HG02852 (cell line): ENCODE measurements at regions not wholly inside any gene's neighbourhood (a gene's known extent, or its start where the extent isn't known, plus 50 kb on each side); places are given as distances from the start of the nearest gene placed in this dataset.

Experiments used
- ATAC-seq: cut with Tn5 transposase; IDR thresholded peaks from one replicate; pipeline ENCODE4 v1.9.1; 2021; ENCODE audit warnings: mild to moderate bottlenecking, moderate library complexity; ENCODE audit not compliant: unreplicated experiment

DNA sequence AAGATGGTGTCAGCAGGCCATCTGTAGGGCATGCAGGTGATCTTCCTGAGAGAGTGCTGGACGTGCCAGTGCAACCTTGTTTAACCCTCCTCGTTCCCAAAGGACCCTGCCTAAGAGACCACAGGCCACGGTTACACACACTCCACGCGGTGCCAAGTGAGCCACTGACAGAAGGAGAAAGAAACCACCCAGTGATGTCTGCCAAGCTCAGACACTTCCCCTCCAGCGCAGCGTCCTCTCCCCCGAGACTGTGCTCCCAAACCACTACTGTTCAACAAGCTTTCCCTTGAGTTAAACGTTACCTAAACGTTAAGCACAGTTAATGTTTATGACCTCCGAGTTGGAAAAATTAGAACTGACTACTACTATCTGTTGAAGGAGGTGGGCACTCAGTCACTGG is 119.1 kb upstream of the NCK2 start:
- no peak for ATAC-seq

DNA sequence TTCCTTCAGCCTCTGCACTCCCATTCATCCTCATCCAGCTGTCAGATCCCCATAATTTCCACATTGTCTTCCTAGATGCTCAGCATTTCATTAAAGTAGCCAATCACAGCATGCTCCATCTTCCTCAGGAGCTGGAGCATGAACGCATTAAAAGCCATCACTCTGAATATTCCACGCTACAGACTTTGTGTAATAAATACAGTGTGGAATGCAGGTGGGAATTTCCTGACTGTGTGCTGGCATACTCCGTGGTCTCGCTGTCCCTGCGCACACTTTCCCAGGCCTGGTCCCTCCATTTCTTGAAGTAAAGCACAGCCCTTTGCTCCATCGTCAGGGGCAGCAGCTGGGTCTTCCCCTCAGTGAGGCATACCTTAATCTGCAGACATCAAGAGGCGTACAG is 123.7 kb upstream of the NCK2 start:
- no peak for ATAC-seq

DNA sequence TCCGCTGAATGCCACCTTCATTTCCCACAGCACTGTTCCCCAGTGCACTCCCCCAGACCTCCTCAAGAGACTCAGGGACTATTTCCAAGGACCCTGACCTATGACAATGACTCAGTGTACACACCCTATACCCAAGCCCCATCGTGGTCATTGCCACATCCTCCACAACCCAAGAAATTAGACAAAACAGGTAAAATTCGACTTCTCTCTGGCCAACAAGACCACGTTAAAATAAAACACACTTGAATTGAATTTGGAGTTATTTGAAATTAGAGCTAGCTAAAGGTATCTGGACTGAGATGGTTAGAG is 126.4 kb upstream of the NCK2 start:
- ATAC-seq: no peak

DNA sequence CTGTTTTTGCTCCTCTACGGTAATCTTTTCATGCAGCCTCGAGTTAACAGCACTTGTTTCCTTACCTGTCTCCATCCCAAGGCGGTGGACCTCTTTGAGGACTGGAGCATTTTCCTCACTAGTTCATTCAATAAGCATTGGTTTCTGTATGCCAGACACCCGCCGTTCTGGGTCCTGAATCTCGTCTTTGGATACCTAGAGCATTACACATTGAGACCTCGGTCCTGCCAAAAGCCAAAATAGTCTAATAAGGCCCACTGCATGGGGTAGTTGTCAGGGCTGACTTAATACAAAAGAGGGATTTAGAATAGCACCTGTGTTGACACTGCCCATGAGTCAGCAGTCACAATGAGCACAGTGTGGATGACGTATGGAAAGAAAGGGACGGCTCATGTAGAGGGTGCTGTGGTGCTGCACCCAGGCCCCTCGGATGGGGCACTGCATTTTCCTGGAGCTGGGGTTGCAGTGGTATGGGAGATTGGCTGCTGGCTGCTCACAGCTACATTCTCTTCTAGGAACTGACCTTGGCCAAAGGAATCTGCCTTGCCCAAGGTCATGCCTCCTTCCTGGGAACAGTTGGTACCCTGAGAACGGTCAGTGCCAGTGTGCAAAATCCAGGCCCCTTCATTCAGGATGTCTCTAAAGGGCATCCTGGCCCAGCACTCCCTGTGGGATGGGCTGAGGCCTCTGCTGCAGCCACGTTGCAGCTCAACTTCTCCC is 126.9 kb upstream of the NCK2 start:
- no peak for ATAC-seq

DNA sequence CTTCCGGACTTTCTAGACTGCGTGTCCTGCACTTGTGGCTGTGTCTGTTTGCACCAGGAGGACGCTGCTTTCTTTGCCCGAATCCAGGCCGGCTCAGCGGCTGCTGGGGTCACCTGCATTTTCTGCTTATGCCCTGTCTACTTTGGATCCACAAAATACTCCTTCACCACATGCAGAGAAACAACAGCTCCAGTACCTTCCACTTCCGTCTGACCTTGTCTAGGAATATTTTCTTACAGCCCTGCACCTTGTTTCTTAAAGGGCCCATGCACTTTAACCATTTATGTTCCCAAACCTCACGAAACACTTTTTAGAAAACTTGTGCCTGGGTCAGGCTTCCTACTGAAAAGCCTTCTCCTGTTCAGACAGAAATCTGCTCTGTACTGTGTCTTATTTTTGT is 129.4 kb upstream of the NCK2 start:
- no peak for ATAC-seq

DNA sequence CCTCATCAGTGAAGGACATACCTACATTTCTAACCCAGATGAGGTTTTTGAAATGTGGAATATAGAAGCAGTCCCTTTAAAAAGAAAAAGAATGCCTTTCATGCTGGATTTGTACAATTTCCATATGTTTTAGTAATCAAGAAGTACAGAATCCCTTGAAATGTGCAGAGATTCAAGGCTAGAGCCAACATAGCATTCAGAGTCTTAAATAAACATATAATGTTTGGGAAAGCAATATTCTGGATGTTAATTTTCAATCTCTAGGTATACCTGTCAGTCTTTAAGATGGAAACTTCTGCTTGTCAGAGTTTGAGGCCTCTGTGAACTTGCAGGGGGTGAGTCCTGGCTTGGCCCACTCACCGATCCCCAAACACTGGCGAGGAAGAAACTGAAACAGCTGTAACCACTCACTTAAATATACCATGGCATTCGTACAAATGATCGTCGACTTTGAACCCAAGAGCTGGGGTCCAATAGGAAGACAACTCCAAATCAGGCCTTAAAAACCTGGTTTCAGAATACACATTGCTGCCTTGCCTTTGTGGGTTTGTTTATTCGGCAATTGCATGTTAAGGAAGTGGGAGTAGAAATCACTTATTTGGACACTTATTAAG is 132.8 kb upstream of the NCK2 start:
- no peak for ATAC-seq

DNA sequence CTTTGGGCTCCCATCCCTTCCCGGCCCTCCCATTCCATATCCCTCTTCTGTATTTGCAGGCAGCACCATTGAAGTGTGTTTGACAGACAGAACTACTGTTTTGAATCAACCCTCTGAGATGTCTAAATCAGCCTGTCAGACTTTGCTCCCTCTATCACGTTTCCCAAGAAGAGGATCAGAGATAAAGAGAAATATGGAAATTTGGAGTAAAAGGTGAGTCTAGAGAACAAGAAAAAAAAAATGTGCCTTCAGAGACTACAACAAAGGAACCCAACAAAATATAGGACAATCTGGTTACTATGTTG is 133.4 kb upstream of the NCK2 start:
- ATAC-seq: no peak

DNA sequence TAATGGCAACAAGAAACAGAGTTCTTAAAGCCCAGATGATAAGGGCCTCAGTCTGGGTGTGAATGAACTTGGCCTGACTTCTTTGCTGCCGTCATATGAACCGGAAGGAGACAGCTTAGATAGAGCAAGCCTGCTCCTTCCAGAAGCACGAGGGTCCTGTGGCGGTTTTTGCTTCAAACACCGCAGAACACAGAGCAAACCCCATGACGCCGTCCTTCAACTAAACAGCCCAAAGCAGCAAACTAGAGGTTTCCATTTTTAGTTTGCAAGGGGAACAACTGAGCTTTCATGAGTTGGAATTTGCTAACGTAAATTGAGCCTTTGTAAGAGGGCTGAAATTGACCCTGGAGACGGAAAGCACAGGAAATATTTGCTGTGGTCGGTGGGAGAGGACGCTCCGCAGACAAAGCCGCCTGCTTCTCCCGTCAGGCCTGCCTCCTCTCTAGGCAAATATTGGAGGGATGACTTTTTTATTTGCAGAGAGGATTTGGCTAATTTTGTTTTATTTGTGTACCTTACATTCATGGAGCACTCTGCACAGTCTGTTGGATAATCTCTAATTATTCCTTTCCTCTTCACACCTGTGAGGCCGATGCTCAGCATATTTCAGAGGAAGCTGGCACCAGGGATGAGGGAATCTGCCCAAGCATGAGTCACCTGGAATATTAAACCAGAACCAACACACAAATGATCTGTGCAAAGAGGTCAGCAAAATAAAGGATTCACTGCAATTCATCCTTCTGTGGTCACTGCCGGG is 134.0 kb upstream of the NCK2 start:
- no peak for ATAC-seq

DNA sequence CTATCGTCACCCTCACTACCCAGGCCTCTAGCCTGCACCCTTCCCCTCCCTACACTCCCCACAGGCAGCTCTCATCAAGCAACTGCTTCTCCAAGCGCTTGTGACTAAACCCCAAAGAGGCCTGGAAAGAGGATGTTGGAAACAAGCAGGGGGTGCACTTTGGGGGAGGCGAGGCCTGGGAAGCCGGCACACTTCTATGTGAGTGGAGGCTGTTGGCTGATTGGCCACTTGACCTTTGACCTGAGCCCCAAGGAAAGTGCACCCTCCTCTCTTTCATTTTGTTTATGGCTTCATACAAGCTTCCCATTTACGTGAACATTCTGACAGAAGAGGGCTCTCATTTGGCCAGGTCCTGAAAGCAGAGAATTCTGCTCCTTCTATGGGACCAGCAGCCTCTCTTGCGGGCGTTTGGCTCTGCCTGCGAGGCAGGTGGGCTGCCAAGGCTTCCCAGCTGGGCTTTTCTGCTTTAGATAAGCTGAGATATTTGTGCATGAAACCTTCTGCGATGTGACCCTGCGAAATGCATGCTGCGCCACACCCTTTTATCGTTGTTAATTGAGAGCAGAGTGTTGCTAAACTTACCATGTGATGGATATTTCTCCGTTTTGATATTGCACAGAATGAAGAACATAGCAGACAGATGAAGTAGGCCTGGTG is 134.8 kb upstream of the NCK2 start:
- ATAC-seq: no peak

DNA sequence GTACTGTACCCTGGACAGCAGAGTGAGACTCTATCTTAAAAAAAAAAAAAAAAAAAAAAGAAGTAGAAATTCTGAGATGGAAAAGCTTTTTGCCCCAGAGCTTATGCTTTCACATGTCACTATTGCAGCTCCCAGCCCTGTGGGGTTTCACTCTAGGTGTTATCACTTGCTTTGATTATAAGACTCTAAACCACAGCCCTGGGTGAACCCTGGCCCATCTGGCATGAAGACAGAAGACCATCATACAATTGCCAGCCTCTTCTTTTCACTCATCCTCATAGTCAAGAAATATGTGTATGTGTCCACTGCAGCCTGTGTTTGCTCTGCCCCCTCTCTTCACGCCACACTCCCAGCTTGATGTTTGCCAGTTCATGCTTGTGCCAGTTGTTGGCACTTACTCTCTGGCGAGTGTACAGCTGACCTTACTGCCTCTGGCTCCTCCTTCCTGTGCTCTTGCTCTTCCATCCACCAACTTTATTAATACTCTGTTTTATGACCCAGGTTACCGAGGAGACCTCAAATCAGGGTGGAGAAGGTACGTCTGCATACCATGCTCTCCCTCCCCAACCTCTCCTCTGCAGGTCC is 136.7 kb upstream of the NCK2 start:
- no peak for ATAC-seq

DNA sequence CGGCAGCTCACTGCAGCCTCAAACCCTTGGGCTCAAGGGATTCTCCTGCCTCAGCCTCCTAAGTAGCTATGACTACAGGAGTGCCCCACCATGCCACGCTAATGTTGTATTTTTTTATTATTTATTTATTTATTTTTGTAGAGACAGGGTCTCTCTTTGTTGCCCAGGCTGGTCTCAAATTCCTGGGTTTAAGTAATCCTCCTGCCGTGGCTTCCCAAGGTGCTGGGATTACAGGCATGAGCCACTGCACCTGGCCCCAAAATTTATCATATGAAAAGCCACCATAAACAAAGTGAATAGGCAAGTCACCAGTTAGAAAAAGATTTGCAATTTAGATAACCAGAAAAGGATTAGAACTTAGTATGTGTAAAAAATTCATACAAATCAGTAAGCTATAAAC is 138.6 kb upstream of the NCK2 start:
- ATAC-seq: no peak

DNA sequence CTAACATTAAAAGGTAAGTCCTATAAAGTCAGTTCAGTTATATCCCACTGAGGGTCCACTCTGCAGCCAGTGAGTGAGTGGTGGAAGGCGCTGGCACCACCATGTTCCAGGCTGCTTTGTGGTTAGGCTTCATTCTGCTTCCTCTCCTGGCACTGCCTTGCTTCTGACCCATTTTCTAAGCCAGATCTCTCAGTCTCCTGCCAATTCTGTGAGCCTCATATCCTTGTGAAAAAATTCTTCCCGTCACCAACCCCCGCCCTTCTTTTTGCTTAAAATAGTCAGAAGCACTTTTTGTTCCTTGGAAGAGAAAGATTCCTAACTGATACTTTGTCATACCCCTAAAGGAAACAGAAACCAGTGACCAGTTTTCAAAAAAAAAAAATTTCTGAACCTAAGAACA is 139.8 kb upstream of the NCK2 start:
- no peak for ATAC-seq

DNA sequence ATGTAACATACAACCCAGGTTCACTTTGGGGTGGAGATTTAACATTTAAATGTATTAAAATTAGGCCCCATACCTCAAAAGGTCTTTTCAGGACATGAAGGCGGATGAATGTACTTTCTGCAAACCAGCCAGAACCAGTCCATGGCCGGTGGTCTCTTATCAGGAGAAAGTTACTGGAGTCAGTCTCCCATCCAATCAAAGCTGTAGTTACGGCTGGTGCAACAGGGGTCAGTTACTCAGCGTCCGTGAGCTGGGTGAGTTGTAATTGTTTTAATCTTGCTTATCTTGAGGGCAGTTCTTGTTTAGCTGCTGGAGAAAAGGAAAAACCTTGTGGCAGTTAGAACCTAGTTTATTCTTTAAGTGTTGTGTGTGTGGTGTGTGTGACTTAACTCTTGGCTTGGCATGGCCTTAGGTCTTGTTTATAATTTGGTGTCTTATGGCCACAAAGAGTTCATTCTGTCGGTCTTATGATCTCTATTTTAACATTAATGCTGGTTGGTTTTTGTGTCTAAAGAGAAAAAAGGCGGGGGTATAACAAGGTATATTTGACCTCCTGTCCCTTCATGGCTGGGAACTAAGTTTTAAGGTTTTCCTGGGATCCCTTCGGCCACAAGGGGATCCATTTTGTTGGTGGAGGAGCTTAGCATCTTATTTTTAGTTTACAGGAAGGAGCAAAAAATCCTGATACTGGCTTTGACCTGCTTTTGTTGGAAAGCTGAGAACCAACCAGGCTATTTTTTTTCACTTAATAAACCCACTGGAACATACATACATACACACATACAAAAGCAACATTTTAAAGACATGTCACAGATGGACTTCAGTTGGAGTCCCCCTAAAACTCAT is 143.5 kb upstream of the NCK2 start:
- no peak for ATAC-seq

DNA sequence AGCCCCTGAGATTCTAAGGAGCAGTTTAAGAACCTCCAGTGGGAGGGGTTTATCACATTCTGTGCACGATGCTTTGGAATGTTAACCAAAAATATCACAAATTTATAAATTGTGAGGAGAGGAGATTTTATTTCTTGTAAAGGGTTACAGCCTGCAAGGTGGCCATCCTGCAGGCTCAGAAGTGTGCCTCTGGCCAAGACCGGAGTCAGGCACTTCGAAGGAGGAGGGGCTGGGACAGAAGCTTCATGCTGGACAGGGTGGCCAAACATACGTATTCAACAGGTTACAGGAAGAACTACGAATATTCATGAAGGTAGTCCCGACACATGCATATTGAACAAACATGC is 144.1 kb upstream of the NCK2 start:
- no peak for ATAC-seq

DNA sequence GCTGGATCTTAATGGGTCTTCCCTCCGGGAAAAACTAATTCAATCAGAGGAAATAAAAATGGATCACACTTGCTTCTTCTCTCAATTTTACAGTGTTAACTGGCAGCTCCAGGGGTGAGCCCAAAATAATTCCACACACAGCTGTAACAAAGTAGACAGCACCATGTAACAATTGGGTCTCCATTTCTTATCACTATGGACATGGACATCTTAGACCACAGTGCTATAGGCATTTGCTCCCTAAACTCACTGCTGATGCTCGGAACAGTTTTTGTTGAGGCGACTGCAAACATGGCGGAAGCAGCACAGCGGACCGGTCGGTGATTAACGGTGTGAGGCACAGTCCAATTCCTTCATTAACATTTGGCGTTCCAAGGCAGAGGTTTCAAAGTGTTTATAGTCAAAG is 144.7 kb upstream of the NCK2 start:
- no peak for ATAC-seq

DNA sequence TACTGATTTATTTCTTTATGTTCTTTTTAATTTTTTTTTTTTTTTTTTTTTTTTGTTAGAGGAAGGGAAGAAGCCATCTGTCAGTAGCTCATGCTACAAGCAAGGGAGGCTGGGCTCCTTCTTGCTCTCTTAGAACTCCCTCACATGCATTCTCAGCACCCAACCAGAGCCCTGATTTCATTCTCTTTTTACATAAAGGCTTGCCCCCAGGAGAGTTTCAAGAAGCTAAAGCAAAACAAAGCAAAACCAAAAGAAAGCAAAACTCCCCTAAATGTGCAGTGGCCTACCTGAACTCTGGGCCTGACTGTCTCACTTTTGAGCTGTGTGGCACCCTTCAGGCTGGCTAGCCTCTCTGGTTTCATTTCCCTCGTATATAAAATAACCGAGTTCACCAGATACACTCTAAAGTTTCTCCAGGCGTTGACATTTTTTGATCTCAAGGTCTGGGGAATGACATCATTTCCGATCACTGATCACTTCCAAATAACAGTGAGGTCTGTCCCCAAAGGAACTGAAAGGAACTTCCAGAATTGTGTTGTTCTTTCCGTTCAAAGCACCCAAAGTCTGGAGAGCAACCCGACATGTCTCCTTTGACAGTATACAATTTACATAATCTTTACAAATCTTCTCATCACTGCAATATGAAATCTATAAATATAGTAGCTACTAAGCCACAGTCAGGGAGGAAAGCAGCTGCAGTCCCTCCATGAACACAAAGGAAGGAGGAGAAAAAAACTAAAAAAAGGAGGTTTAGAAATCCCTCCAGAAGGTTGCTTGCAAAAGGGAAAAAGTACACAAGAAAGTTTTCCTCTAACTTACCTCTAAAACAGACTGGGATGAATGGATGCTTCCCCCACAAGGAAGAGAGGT is 145.6 kb upstream of the NCK2 start:
- ATAC-seq: no peak

DNA sequence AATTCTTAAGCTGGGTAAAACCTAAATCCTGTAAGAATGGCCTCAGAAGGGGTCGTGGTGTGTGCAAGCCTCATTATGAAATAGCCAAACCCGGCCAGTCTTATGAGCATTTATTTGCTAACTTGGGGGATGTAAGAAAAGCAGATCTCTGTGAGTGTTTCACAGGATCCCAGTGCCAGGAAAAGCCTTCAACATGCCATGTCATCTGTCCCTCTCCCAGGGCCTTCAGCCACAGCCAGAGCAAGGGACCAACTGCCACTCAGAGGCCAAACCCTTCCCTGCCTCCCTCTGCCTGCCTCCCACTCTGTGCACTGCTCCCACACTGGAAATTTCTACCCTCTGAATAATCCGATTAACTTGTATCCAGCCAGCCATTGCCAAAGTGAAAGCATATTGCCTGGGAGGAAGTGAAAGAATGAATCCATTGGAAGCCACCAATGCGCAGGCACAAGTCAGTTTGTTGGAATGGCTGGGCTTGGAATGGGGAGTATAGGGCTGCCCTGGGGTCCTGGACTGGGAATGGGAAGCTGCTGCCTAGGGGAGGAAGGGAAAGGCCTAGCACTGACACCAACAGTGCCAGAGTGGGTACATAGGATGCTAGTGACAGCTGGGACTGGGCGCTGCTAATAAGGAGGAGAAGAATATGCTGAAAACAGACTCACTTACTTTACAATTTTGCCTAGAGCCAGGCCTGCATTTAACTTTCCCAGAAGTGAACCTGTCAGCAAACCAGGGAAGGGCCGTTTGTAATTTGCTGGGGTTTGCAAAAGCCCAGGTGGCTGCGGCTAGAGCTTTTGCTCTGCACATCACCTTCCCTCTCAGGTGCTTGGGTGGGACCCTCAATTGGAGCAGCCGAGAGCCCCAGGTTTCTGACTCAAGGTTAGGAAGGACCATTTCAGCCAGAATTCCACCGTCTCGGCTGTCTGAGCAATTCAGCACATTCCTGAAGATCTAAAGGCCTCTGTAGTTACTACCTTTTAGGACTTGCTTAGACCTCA is 146.6 kb upstream of the NCK2 start:
- no peak for ATAC-seq

DNA sequence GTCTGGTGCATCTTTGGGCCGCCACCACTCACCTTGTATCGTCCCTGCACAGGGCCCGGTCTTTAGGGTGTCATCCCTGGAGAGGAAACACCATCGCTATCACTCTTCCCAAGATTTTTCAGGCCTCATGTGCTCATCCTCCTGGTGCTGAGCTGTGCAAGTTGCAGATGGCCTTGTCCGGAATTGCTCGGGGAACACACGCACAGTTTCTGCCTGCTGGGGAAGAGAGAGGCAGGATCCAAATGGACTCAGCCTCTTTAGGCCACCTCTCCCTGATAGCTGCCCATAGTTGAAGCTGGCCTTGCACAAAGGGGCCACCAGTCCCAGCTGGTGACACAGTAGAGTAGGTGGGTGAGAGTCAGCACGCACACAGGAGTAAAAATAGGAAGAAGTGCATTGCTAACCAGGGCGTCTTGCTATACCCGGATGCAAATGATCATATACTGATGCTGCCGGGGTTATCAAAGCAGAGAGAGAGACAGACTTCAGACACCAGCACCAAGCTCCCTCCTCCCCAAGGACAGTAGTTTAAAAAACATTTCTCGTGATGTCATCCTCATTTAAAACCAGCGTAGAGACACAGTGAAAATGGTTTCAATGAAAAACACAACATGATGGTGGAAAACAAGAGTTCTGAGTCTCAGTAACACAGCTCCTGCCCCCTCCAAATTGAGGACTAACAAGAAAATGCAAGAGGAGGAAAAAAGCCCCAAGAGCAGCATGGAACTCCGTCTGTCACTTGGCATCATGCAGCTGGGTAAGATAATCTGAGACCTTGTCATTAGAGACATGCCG is 147.5 kb upstream of the NCK2 start:
- ATAC-seq: no peak
